ENCODE measurements at regions not wholly inside any gene's neighbourhood (a gene's known extent, or its start where the extent isn't known, plus 50 kb on each side); places are given as distances from the start of the nearest gene placed in this dataset.

GRCh38 chr6:105468850-105469249 lies 66.0 kb upstream of the PREP start:
- no peak for TF ChIP-seq CTCF (IDR thresholded peaks at IDR 0.05; ENCODE audit: extremely low read depth in 1 of 2, insufficient read depth in 1 of 2, low read depth in 1 of 2, low read length in 2 of 2)
- TF ChIP-seq EZH2 (IDR thresholded peaks at IDR 0.05; ENCODE audit: borderline replicate concordance, low read depth, low read length, severe bottlenecking): no peak
- TF ChIP-seq MYC (IDR thresholded peaks at IDR 0.05; ENCODE audit: low read depth, low read length): no peak
- TF ChIP-seq MAX (IDR thresholded peaks at IDR 0.05; ENCODE audit: insufficient read depth, insufficient read length): no peak
- no peak for TF ChIP-seq POLR2A (IDR thresholded peaks at IDR 0.05; ENCODE audit: low read depth, low read length)
- TF ChIP-seq POLR2AphosphoS5 (IDR thresholded peaks at IDR 0.05; ENCODE audit: insufficient read depth, low read depth, low read length): no peak
